IMR-90 (cell line): ENCODE measurements at regions not wholly inside any gene's neighbourhood (a gene's known extent, or its start where the extent isn't known, plus 50 kb on each side); places are given as distances from the start of the nearest gene placed in this dataset.

Source experiments
- ATAC-seq: fragments of 200-7000 bp; cut with Tn5 transposase; 2 replicates; pipeline ENCODE4 v1.9.1; 2020; ENCODE audit warnings: low read depth, mild to moderate bottlenecking, moderate library complexity
- BruUV-seq: library from RNA; stranded (reverse); fragments of 400-500 nt; replicated peaks from 2 replicates; lab custom pipeline; 2021; lab: Mats Ljungman, UMichigan
- CTCF ChIA-PET: fragments of 300-600 bp; formaldehyde crosslinking; extraction: SDS; loops from one replicate; lab custom pipeline; 2021; ENCODE audit warnings: antibody characterized with exemption; lab: Yijun Ruan, JAX
- POLR2A ChIA-PET: fragments of 300-600 bp; sonication (Branson Sonifier 250); formaldehyde crosslinking; loops from one replicate; lab custom pipeline; 2022; ENCODE audit warnings: antibody characterized with exemption; ENCODE audit not compliant: unreplicated experiment; lab: Charles Lee
- DNase-seq: peaks from one replicate; pipeline ENCODE4 v3.0.0; 2013
- H2AFZ ChIP-seq: replicated peaks from 2 replicates; pipeline ENCODE3; 2013; ENCODE audit warnings: low read length, mild to moderate bottlenecking; ENCODE audit not compliant: poor library complexity
- H2AK5ac ChIP-seq: 2 replicates; pipeline ENCODE4 v1.6.1; 2013; ENCODE audit warnings: low read depth, low read length, inconsistent platforms
- H2AK9ac ChIP-seq: replicated peaks from 2 replicates; pipeline ENCODE3; 2013; ENCODE audit warnings: mild to moderate bottlenecking, low read depth, low read length, moderate library complexity; ENCODE audit not compliant: poor library complexity
- H2BK120ac ChIP-seq: 2 replicates; pipeline ENCODE4 v1.6.1; 2013; ENCODE audit warnings: low read depth, low read length, inconsistent platforms
- H2BK15ac ChIP-seq: 3 replicates; pipeline ENCODE4 v1.6.1; 2013; ENCODE audit warnings: low read depth, low read length, inconsistent platforms
- H2BK20ac ChIP-seq: 2 replicates; pipeline ENCODE4 v1.6.1; 2013; ENCODE audit warnings: low read depth, mild to moderate bottlenecking, inconsistent platforms, low read length, moderate library complexity
- H2BK5ac ChIP-seq: 2 replicates; pipeline ENCODE4 v1.6.1; 2013; ENCODE audit warnings: mild to moderate bottlenecking, low read depth, low read length, inconsistent platforms; ENCODE audit not compliant: poor library complexity, severe bottlenecking
- H3K14ac ChIP-seq: replicated peaks from 2 replicates; pipeline ENCODE4 v1.6.1; 2013; ENCODE audit warnings: low read depth, low read length, inconsistent platforms
- H3K18ac ChIP-seq: 2 replicates; pipeline ENCODE4 v1.6.1; 2013; ENCODE audit warnings: low read depth, low read length, control low read depth
- H3K23ac ChIP-seq: 2 replicates; pipeline ENCODE4 v1.6.1; 2013; ENCODE audit warnings: low read depth, low read length, inconsistent platforms
- H3K27ac ChIP-seq: 2 replicates; pipeline ENCODE4 v1.5.1; 2013; ENCODE audit warnings: mild to moderate bottlenecking, control low read depth, low read length; ENCODE audit not compliant: insufficient read depth
- H3K27me3 ChIP-seq: 2 replicates; pipeline ENCODE4 v1.6.1; 2013; ENCODE audit warnings: low read length; ENCODE audit not compliant: control insufficient read depth, insufficient read depth
- H3K36me3 ChIP-seq: 2 replicates; pipeline ENCODE4 v1.6.1; 2013; ENCODE audit warnings: low read length, mixed read lengths; ENCODE audit not compliant: control insufficient read depth, insufficient read depth
- H3K4ac ChIP-seq: 2 replicates; pipeline ENCODE4 v1.6.1; 2013; ENCODE audit warnings: low read depth, low read length, inconsistent platforms
- H3K4me1 ChIP-seq: 2 replicates; pipeline ENCODE4 v1.6.1; 2013; ENCODE audit warnings: low read length, mixed read lengths; ENCODE audit not compliant: control insufficient read depth, insufficient read depth
- H3K4me2 ChIP-seq: 2 replicates; pipeline ENCODE4 v1.6.1; 2013; ENCODE audit warnings: low read depth, mild to moderate bottlenecking, control low read depth, low read length, moderate library complexity
- H3K4me3 ChIP-seq: 2 replicates; pipeline ENCODE4 v1.5.1; 2013; ENCODE audit warnings: low read depth, mild to moderate bottlenecking, control low read depth, low read length, moderate library complexity; ENCODE audit not compliant: insufficient read depth
- H3K56ac ChIP-seq: 2 replicates; pipeline ENCODE4 v1.6.1; 2013; ENCODE audit warnings: low read length, inconsistent platforms; ENCODE audit not compliant: insufficient read depth; ENCODE audit errors: extremely low read depth
- H3K79me1 ChIP-seq, 2 experiments: 2 replicates each; pipeline ENCODE4 v1.6.1; 2013; ENCODE audit warnings: low read length in 2 of 2, inconsistent platforms in 1 of 2, low read depth in 1 of 2
- H3K9ac ChIP-seq: 2 replicates; pipeline ENCODE4 v1.6.1; 2013; ENCODE audit warnings: low read depth, low read length, control low read depth
- H3K9me1 ChIP-seq: 2 replicates; pipeline ENCODE4 v1.6.1; 2013; ENCODE audit warnings: low read length, inconsistent platforms; ENCODE audit not compliant: insufficient read depth
- H3K9me3 ChIP-seq: 2 replicates; pipeline ENCODE4 v1.6.1; 2013; ENCODE audit warnings: low read length; ENCODE audit not compliant: control insufficient read depth, insufficient read depth
- H4K20me1 ChIP-seq: 2 replicates; pipeline ENCODE4 v1.6.1; 2013; ENCODE audit warnings: low read length, inconsistent platforms; ENCODE audit not compliant: insufficient read depth
- H4K5ac ChIP-seq: 2 replicates; pipeline ENCODE4 v1.6.1; 2013; ENCODE audit warnings: mild to moderate bottlenecking, low read depth, low read length, control low read depth
- H4K8ac ChIP-seq, 2 experiments: 2 replicates each; pipeline ENCODE4 v1.6.1; 2013; ENCODE audit warnings: low read depth in 2 of 2, low read length in 2 of 2, control low read depth in 1 of 2, inconsistent platforms in 1 of 2
- H4K91ac ChIP-seq: 2 replicates; pipeline ENCODE4 v1.6.1; 2013; ENCODE audit warnings: low read depth, low read length, inconsistent platforms; ENCODE audit not compliant: insufficient read depth
- FOS ChIP-seq: fragments of 150-350 bp; IDR thresholded peaks from 2 replicates; pipeline ENCODE4 v1.6.1; 2016; ENCODE audit warnings: low read depth, low read length
- MAZ ChIP-seq: IDR thresholded peaks from 2 replicates; pipeline ENCODE4 v1.6.1; 2012; ENCODE audit warnings: low read depth, mild to moderate bottlenecking, low read length, improper control_type of control experiment, moderate library complexity, borderline replicate concordance
- RAD21 ChIP-seq: IDR thresholded peaks from 2 replicates; pipeline ENCODE4 v1.6.1; 2012; ENCODE audit warnings: low read length, improper control_type of control experiment
- WGBS, 2 experiments: methylation state at CpG; one replicate each; pipeline versions ENCODE4 v1.1.5 to v1.1.7; 2013; ENCODE audit warnings: missing lambda C conversion rate in 2 of 2; ENCODE audit not compliant: insufficient read length in 1 of 2; ENCODE audit errors: extremely low coverage in 2 of 2; 5-methylcytosine and 5-hydroxymethylcytosine counted together
- dilution Hi-C: fragments of 300-500 bp; cut with HindIII; formaldehyde crosslinking; loops from one replicate; pipeline ENCODE4 v1.14.3; 2018; ENCODE audit warnings: low sequenced_read_pairs; ENCODE audit not compliant: unreplicated experiment
- in situ Hi-C: fragments of 300-500 bp; cut with MboI; formaldehyde crosslinking; loops from 3 replicates; pipeline ENCODE4 v1.14.3; 2019; ENCODE audit warnings: low sequenced_read_pairs, inconsistent platforms, mixed read lengths
- intact Hi-C: fragments of 100-400 bp; cut with micrococcal nuclease; formaldehyde crosslinking; loops from 2 replicates; pipeline ENCODE4 v1.10.0; 2022
- TF ChIP-seq, protein P1 (sequence below): fragments of 150-350 bp; IDR thresholded peaks from 2 replicates; pipeline ENCODE4 v1.6.1; 2016; ENCODE audit warnings: low read depth, mild to moderate bottlenecking, low read length, moderate library complexity, borderline replicate concordance

DNA sequence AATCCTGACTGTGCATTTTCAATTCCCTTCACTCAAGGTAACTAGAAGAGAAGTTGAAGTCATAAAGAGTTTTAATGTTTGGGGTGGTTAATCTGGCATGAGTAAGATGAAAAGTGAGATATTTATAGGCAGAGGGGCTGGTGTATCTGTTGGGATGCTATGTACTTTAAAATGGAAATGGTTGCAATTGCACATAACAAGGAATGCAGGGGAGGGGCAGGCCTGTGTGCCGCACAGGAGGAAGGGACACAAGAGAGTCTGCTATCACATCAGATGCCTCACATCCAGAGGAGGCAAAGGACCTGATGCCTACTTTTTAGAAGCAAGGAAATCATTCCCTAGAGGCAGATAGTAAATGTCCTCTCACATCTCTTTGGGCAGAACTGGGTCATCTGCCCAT lies 55.5 kb upstream of the OSMR start:
- DNase-seq (no peak), ATAC-seq (no peak)
- Histone ChIP-seq H2BK15ac (no peak overlapping the region), H3K36me3 (no peaks in the 10 kb centered on the region), H4K91ac (no peak overlapping the region), H3K4ac (no peak overlapping the region), H3K4me3 (no peak overlapping the region), H4K5ac (no peak overlapping the region), H2AK5ac (peak overlapping the region; percentile 64), H3K18ac (no peak overlapping the region; the same call in 1 of the 2 replicates), H3K9me3 (peaks cover 4% of the 10 kb centered on the region), H3K27ac (no peak overlapping the region), H2BK20ac (no peak overlapping the region), H3K79me1 (no peaks in the 10 kb centered on the region), H3K9ac (no peak overlapping the region), H3K4me1 (peaks cover 4% of the 10 kb centered on the region; the same call in 1 of the 2 replicates), H2AFZ (no peak overlapping the region), H3K23ac (no peak overlapping the region), H2BK5ac (no peak overlapping the region), H3K14ac (no peak overlapping the region), H3K27me3 (peaks cover 4% of the 10 kb centered on the region; the same call in 1 of the 2 replicates), H4K20me1 (no peaks in the 10 kb centered on the region), H4K8ac (no peak overlapping the region), H3K9me1 (no peaks in the 10 kb centered on the region), H2BK120ac (no peak overlapping the region), H3K4me2 (no peak overlapping the region), H2AK9ac (no peak overlapping the region), H3K56ac (no peak overlapping the region)
- in situ Hi-C loops (no loop called here), intact Hi-C loops (no loop called here), dilution Hi-C loops (no loop called here)
- ChIA-PET POLR2A (no interaction called here), CTCF (interaction anchor here (1.3 kb wide), 1 partner anchor 349 kb away, joined by 3 read pairs; no protein-coding TSS in a partner anchor)
- no CpG with 5 or more reads among the region's 1 CpG for WGBS, 2 experiments
- TF ChIP-seq, protein P1, sequence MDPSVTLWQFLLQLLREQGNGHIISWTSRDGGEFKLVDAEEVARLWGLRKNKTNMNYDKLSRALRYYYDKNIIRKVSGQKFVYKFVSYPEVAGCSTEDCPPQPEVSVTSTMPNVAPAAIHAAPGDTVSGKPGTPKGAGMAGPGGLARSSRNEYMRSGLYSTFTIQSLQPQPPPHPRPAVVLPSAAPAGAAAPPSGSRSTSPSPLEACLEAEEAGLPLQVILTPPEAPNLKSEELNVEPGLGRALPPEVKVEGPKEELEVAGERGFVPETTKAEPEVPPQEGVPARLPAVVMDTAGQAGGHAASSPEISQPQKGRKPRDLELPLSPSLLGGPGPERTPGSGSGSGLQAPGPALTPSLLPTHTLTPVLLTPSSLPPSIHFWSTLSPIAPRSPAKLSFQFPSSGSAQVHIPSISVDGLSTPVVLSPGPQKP = no peak
- no peak for TF ChIP-seq RAD21
- TF ChIP-seq MAZ = no peak
- TF ChIP-seq FOS = no peak
- no TSS peak for BruUV-seq
